Osteoblast (primary cell): ENCODE measurements at regions not wholly inside any gene's neighbourhood (a gene's known extent, or its start where the extent isn't known, plus 50 kb on each side); places are given as distances from the start of the nearest gene placed in this dataset.

Experiments used
- DNase-seq: peaks from one replicate; pipeline ENCODE4 v3.0.0; 2011; ENCODE audit warnings: low spot score, mixed read lengths; ENCODE audit not compliant: insufficient read length; ENCODE audit errors: missing footprints
- H2AFZ ChIP-seq: 2 replicates; pipeline ENCODE4 v1.6.0; 2011; ENCODE audit warnings: mild to moderate bottlenecking, low read length
- H3K27ac ChIP-seq: 2 replicates; pipeline ENCODE4 v1.5.1; 2011; ENCODE audit warnings: mild to moderate bottlenecking, low read depth, low read length, moderate library complexity
- H3K27me3 ChIP-seq: 2 replicates; pipeline ENCODE4 v1.6.0; 2012; ENCODE audit warnings: mild to moderate bottlenecking, control low read depth, inconsistent platforms, low read length, moderate library complexity; ENCODE audit not compliant: insufficient read depth
- H3K36me3 ChIP-seq: 2 replicates; pipeline ENCODE4 v1.5.1; 2011; ENCODE audit warnings: mild to moderate bottlenecking, low read length, control low read depth, moderate library complexity; ENCODE audit not compliant: insufficient read depth
- H3K4me1 ChIP-seq: 2 replicates; pipeline ENCODE4 v1.5.1; 2011; ENCODE audit warnings: mild to moderate bottlenecking, low read length, control low read depth, moderate library complexity; ENCODE audit not compliant: insufficient read depth
- H3K4me2 ChIP-seq: 2 replicates; pipeline ENCODE4 v1.6.0; 2011; ENCODE audit warnings: mild to moderate bottlenecking, low read length; ENCODE audit not compliant: insufficient read depth
- H3K4me3 ChIP-seq: fragments of 200-600 bp; sonication (generic); 3 replicates; pipeline ENCODE4 v1.5.1; 2012; ENCODE audit warnings: mild to moderate bottlenecking, low read length, inconsistent platforms; ENCODE audit not compliant: insufficient read depth
- H3K79me2 ChIP-seq: 2 replicates; pipeline ENCODE4 v1.6.0; 2012; ENCODE audit warnings: mild to moderate bottlenecking, low read length, control low read depth, inconsistent platforms; ENCODE audit not compliant: insufficient read depth
- H3K9me3 ChIP-seq: 2 replicates; pipeline ENCODE4 v1.5.1; 2011; ENCODE audit warnings: low read depth, low read length, control low read depth
- H4K20me1 ChIP-seq: 2 replicates; pipeline ENCODE4 v1.6.0; 2012; ENCODE audit warnings: mild to moderate bottlenecking, low read length, control low read depth; ENCODE audit not compliant: insufficient read depth
- TF ChIP-seq, protein P1 (sequence below): IDR thresholded peaks from 2 replicates; pipeline ENCODE4 v1.5.1; 2011; ENCODE audit warnings: mild to moderate bottlenecking, low read depth, low read length, moderate library complexity; ENCODE audit errors: extremely low read depth

- no peaks in the 10 kb centered on the region for H3K79me2 ChIP-seq
- H3K27ac ChIP-seq: peak overlapping the region; percentile 58
- peaks cover 8% of the 10 kb centered on the region for H3K4me1 ChIP-seq
- H3K9me3 ChIP-seq: no peaks in the 10 kb centered on the region
- no peaks in the 10 kb centered on the region for H3K27me3 ChIP-seq
- TF ChIP-seq, protein P1, sequence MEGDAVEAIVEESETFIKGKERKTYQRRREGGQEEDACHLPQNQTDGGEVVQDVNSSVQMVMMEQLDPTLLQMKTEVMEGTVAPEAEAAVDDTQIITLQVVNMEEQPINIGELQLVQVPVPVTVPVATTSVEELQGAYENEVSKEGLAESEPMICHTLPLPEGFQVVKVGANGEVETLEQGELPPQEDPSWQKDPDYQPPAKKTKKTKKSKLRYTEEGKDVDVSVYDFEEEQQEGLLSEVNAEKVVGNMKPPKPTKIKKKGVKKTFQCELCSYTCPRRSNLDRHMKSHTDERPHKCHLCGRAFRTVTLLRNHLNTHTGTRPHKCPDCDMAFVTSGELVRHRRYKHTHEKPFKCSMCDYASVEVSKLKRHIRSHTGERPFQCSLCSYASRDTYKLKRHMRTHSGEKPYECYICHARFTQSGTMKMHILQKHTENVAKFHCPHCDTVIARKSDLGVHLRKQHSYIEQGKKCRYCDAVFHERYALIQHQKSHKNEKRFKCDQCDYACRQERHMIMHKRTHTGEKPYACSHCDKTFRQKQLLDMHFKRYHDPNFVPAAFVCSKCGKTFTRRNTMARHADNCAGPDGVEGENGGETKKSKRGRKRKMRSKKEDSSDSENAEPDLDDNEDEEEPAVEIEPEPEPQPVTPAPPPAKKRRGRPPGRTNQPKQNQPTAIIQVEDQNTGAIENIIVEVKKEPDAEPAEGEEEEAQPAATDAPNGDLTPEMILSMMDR: no peak
- H3K4me2 ChIP-seq: no peak overlapping the region
- no peak for DNase-seq
- no peaks in the 10 kb centered on the region for H3K36me3 ChIP-seq
- H4K20me1 ChIP-seq: no peaks in the 10 kb centered on the region
- no peak overlapping the region for H3K4me3 ChIP-seq
- H2AFZ ChIP-seq: no peak overlapping the region
These were observed 453.6 kb upstream of the CFAP20DC start for GRCh38 chr3:59503441-59503840.

DNA sequence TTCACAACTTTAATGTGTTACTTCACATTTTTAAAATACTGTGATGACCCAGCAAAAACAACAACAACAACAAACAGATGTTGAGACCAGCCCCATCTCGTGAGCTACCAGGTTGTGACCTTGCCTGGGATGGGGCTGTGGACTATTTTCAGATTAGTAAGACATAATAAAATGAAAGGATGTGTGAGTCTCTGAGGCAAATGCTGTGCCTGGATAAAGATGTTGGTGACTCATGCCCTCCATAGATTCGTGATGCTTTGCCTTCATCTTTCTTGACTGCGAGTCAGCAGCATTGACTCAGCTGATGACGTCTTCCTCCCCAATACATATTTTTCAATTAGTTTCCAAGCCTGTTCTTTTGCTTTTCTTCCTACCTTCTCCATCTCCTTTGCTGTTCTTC, 453.0 kb upstream of the CFAP20DC start:
- peak overlapping the region; percentile 44 for H3K4me2 ChIP-seq
- no peaks in the 10 kb centered on the region for H3K79me2 ChIP-seq
- DNase-seq: peak; percentile 85

GRCh38 chr3:59499954-59500353, 450.1 kb upstream of the CFAP20DC start:
- Histone ChIP-seq H3K27ac (no peak overlapping the region), H3K36me3 (no peaks in the 10 kb centered on the region), H3K9me3 (no peaks in the 10 kb centered on the region), H3K27me3 (no peaks in the 10 kb centered on the region), H3K4me3 (no peak overlapping the region), H3K4me1 (peaks cover 8% of the 10 kb centered on the region), H3K4me2 (no peak overlapping the region), H3K79me2 (no peaks in the 10 kb centered on the region), H2AFZ (no peak overlapping the region), H4K20me1 (no peaks in the 10 kb centered on the region)
- TF ChIP-seq, protein P1: no peak
- DNase-seq: no peak

More for the DNA sequence above, 453.0 kb upstream of the CFAP20DC start:
- H3K4me3 ChIP-seq: no peak overlapping the region
- no peaks in the 10 kb centered on the region for H3K27me3 ChIP-seq
- H3K4me1 ChIP-seq: peaks cover 8% of the 10 kb centered on the region
- H4K20me1 ChIP-seq: no peaks in the 10 kb centered on the region
- H2AFZ ChIP-seq: peak overlapping the region; percentile 8
- no peaks in the 10 kb centered on the region for H3K9me3 ChIP-seq
- TF ChIP-seq, protein P1: no peak
- H3K36me3 ChIP-seq: no peaks in the 10 kb centered on the region
- H3K27ac ChIP-seq: peak overlapping the region; percentile 58

GRCh38 chr3:59499000-59499399, 449.2 kb upstream of the CFAP20DC start:
- Histone ChIP-seq H2AFZ (no peak overlapping the region), H3K27me3 (no peaks in the 10 kb centered on the region), H3K9me3 (no peaks in the 10 kb centered on the region), H3K27ac (no peak overlapping the region), H3K36me3 (no peaks in the 10 kb centered on the region), H3K4me1 (peaks cover 8% of the 10 kb centered on the region), H4K20me1 (no peaks in the 10 kb centered on the region), H3K79me2 (no peaks in the 10 kb centered on the region), H3K4me2 (no peak overlapping the region), H3K4me3 (no peak overlapping the region)
- TF ChIP-seq, protein P1: no peak
- no peak for DNase-seq
